DOHH2 (cell line): ENCODE measurements at regions not wholly inside any gene's neighbourhood (a gene's known extent, or its start where the extent isn't known, plus 50 kb on each side); places are given as distances from the start of the nearest gene placed in this dataset.

ENCODE experiments used
- H3F3A ChIP-seq: fragments of 200-600 bp; sonication (generic), shearing (Covaris generic); 2 replicates; pipeline ENCODE4 v1.6.0; 2016; ENCODE audit warnings: antibody characterized with exemption, mild to moderate bottlenecking; ENCODE audit not compliant: control insufficient read depth, insufficient read depth
- H3K27ac ChIP-seq: fragments of 200-600 bp; sonication (generic); 2 replicates; pipeline ENCODE4 v1.5.1; 2014; ENCODE audit warnings: low read depth, mild to moderate bottlenecking, low read length, moderate library complexity
- H3K27me3 ChIP-seq: fragments of 200-600 bp; sonication (generic); 2 replicates; pipeline ENCODE4 v1.6.1; 2014; ENCODE audit warnings: mild to moderate bottlenecking, low read length, mixed read lengths; ENCODE audit not compliant: control insufficient read depth
- H3K36me3 ChIP-seq: fragments of 200-600 bp; sonication (generic); 2 replicates; pipeline ENCODE4 v1.6.1; 2014; ENCODE audit warnings: mild to moderate bottlenecking, low read length, moderate library complexity, mixed read lengths; ENCODE audit not compliant: control insufficient read depth
- H3K4me1 ChIP-seq: fragments of 200-600 bp; sonication (generic); 2 replicates; pipeline ENCODE4 v1.6.1; 2014; ENCODE audit warnings: mild to moderate bottlenecking, low read length, mixed read lengths; ENCODE audit not compliant: control insufficient read depth
- H3K4me2 ChIP-seq: fragments of 200-600 bp; sonication (generic); 2 replicates; pipeline ENCODE4 v1.6.0; 2014; ENCODE audit warnings: mild to moderate bottlenecking, low read length, moderate library complexity
- H3K4me3 ChIP-seq: fragments of 200-600 bp; sonication (generic); 2 replicates; pipeline ENCODE4 v1.5.1; 2014; ENCODE audit warnings: mild to moderate bottlenecking, low read length, mixed read lengths
- H3K79me2 ChIP-seq: fragments of 200-600 bp; sonication (generic); 2 replicates; pipeline ENCODE4 v1.6.1; 2014; ENCODE audit warnings: mild to moderate bottlenecking, low read length, mixed read lengths; ENCODE audit not compliant: control insufficient read depth
- H3K9me2 ChIP-seq: fragments of 200-600 bp; sonication (generic); replicated peaks from 2 replicates; pipeline ENCODE4 v1.6.1; 2014; ENCODE audit warnings: mild to moderate bottlenecking, low read length, mixed read lengths; ENCODE audit not compliant: control insufficient read depth
- H3K9me3 ChIP-seq: fragments of 200-600 bp; sonication (generic); 2 replicates; pipeline ENCODE4 v1.6.1; 2014; ENCODE audit warnings: antibody characterized with exemption, low read length, mixed read lengths; ENCODE audit not compliant: control insufficient read depth, insufficient read depth
- H4K20me1 ChIP-seq: fragments of 200-600 bp; sonication (generic); 2 replicates; pipeline ENCODE4 v1.6.0; 2014; ENCODE audit warnings: low read depth, mild to moderate bottlenecking, antibody characterized with exemption, low read length, moderate library complexity; ENCODE audit not compliant: control insufficient read depth, insufficient read depth
- CTCF ChIP-seq: fragments of 200-600 bp; sonication (generic); IDR thresholded peaks from one replicate; pipeline ENCODE4 v1.5.1; 2014; ENCODE audit warnings: antibody characterized with exemption, mild to moderate bottlenecking, low read depth, low read length; ENCODE audit not compliant: poor library complexity, severe bottlenecking
- EZH2phosphoT487 ChIP-seq: fragments of 200-600 bp; sonication (generic); IDR thresholded peaks from 2 replicates; pipeline ENCODE4 v1.6.1; 2017; ENCODE audit warnings: borderline replicate concordance, mild to moderate bottlenecking, antibody characterized with exemption, low read length, moderate library complexity, mixed read lengths

GRCh38 chr10:78628976-78629375 lies 439.8 kb upstream of the ZMIZ1 start:
- no peak overlapping the region for H3K4me2 ChIP-seq
- no peaks in the 10 kb centered on the region for H4K20me1 ChIP-seq
- no peaks in the 10 kb centered on the region for H3K9me3 ChIP-seq
- H3K36me3 ChIP-seq = no peaks in the 10 kb centered on the region
- TF ChIP-seq EZH2phosphoT487 = no peak
- TF ChIP-seq CTCF = no peak
- no peak overlapping the region for H3K4me3 ChIP-seq
- peaks cover 12% of the 10 kb centered on the region; the same call in 1 of the 2 replicates for H3K27me3 ChIP-seq
- H3K79me2 ChIP-seq = no peaks in the 10 kb centered on the region
- no peak overlapping the region for H3K27ac ChIP-seq
- no peaks in the 10 kb centered on the region for H3K9me2 ChIP-seq
- H3F3A ChIP-seq = no peaks in the 10 kb centered on the region
- H3K4me1 ChIP-seq = no peaks in the 10 kb centered on the region

- no peaks in the 10 kb centered on the region for H3K79me2 ChIP-seq
- no peaks in the 10 kb centered on the region for H3K4me1 ChIP-seq
- H3K36me3 ChIP-seq = no peaks in the 10 kb centered on the region
- no peaks in the 10 kb centered on the region for H3F3A ChIP-seq
- no peak overlapping the region for H3K27ac ChIP-seq
- no peaks in the 10 kb centered on the region for H3K9me2 ChIP-seq
- H3K9me3 ChIP-seq = no peaks in the 10 kb centered on the region
- no peak for TF ChIP-seq EZH2phosphoT487
- no peak for TF ChIP-seq CTCF
- H4K20me1 ChIP-seq = no peaks in the 10 kb centered on the region
- no peak overlapping the region for H3K4me2 ChIP-seq
- no peak overlapping the region for H3K4me3 ChIP-seq
- H3K27me3 ChIP-seq = peaks cover 17% of the 10 kb centered on the region; the same call in 1 of the 2 replicates
Measured at GRCh38 chr10:78629773-78630172, 439.0 kb upstream of the ZMIZ1 start.

GRCh38 chr10:78630944-78631838 lies 437.6 kb upstream of the ZMIZ1 start:
- no peaks in the 10 kb centered on the region for H3F3A ChIP-seq
- no peaks in the 10 kb centered on the region for H3K9me2 ChIP-seq

More at GRCh38 chr10:78630944-78631838, 437.6 kb upstream of the ZMIZ1 start:
- peaks cover 18% of the 10 kb centered on the region; the same call in 1 of the 2 replicates for H3K27me3 ChIP-seq
- H3K79me2 ChIP-seq = no peaks in the 10 kb centered on the region
- H3K4me2 ChIP-seq = no peak overlapping the region
- no peaks in the 10 kb centered on the region for H3K36me3 ChIP-seq
- H3K4me1 ChIP-seq = no peaks in the 10 kb centered on the region
- no peaks in the 10 kb centered on the region for H4K20me1 ChIP-seq
- no peak overlapping the region for H3K4me3 ChIP-seq
- H3K9me3 ChIP-seq = no peaks in the 10 kb centered on the region
- TF ChIP-seq CTCF = no peak
- TF ChIP-seq EZH2phosphoT487 = no peak
- H3K27ac ChIP-seq = no peak overlapping the region
